Ishikawa (cell line): ENCODE measurements at regions not wholly inside any gene's neighbourhood (a gene's known extent, or its start where the extent isn't known, plus 50 kb on each side); places are given as distances from the start of the nearest gene placed in this dataset.

Experiments used
- EGR1 ChIP-seq: IDR thresholded peaks from 2 replicates; pipeline ENCODE4 v1.6.1; 2012
- EP300 ChIP-seq: IDR thresholded peaks from 2 replicates; pipeline ENCODE4 v1.6.1; 2012; ENCODE audit warnings: borderline replicate concordance
- MAX ChIP-seq: IDR thresholded peaks from 2 replicates; pipeline ENCODE4 v1.6.1; 2012
- NFIC ChIP-seq: IDR thresholded peaks from 2 replicates; pipeline ENCODE4 v1.6.1; 2012
- RAD21 ChIP-seq: IDR thresholded peaks from 2 replicates; pipeline ENCODE4 v1.6.1; 2012; ENCODE audit warnings: low read depth
- REST ChIP-seq: IDR thresholded peaks from 2 replicates; pipeline ENCODE4 v1.6.1; 2012; ENCODE audit warnings: low read depth, mild to moderate bottlenecking
- TAF1 ChIP-seq: IDR thresholded peaks from 2 replicates; pipeline ENCODE4 v1.6.1; 2012; ENCODE audit warnings: low read depth, mild to moderate bottlenecking
- TCF12 ChIP-seq: IDR thresholded peaks from 2 replicates; pipeline ENCODE4 v1.6.1; 2012; ENCODE audit warnings: low read depth
- USF1 ChIP-seq: IDR thresholded peaks from 2 replicates; pipeline ENCODE4 v1.6.1; 2012
- YY1 ChIP-seq: IDR thresholded peaks from 2 replicates; pipeline ENCODE4 v1.6.1; 2012; ENCODE audit warnings: low read depth
- ZBTB7A ChIP-seq: IDR thresholded peaks from 2 replicates; pipeline ENCODE4 v1.6.1; 2012; ENCODE audit warnings: low read depth

GRCh38 chr1:192493584-192493983, 82.0 kb upstream of the RGS1 start:
- TF ChIP-seq MAX (no peak), TCF12 (no peak), USF1 (no peak), EP300 (no peak), RAD21 (no peak), YY1 (no peak), EGR1 (no peak), ZBTB7A (no peak), TAF1 (no peak), REST (no peak), NFIC (no peak)
